Stomach (tissue), 4 donors: ENCODE measurements at regions not wholly inside any gene's neighbourhood (a gene's known extent, or its start where the extent isn't known, plus 50 kb on each side); places are given as distances from the start of the nearest gene placed in this dataset.

Experiments used
- CTCF ChIP-seq, 7 experiments: fragments of 450-650 bp in 4 of 7; fragments of 200-600 bp in 3 of 7; sonication (generic) in 3 of 7; IDR thresholded peaks; one replicate each; pipeline ENCODE4 v1.5.1; 2016 to 2019; ENCODE audit warnings: antibody characterized with exemption in 7 of 7, control low read depth in 2 of 7, mild to moderate bottlenecking in 1 of 7
- POLR2A ChIP-seq, 4 donors: fragments of 450-650 bp; IDR thresholded peaks; one replicate each; pipeline ENCODE4 v1.6.1; 2016; ENCODE audit warnings: antibody characterized with exemption in 4 of 4, control low read depth in 2 of 4, mild to moderate bottlenecking in 1 of 4, moderate library complexity in 1 of 4

GRCh38 chr2:62561586-62561985, 55.6 kb upstream of the TMEM17 start:
- no peak for TF ChIP-seq POLR2A (IDR thresholded peaks at IDR 0.05)
- TF ChIP-seq CTCF (IDR thresholded peaks at IDR 0.05) = no peak
